GM13976 (cell line): ENCODE measurements at regions not wholly inside any gene's neighbourhood (a gene's known extent, or its start where the extent isn't known, plus 50 kb on each side); places are given as distances from the start of the nearest gene placed in this dataset.

Experiments used
- DNase-seq: peaks from one replicate; pipeline ENCODE4 v3.0.0; 2012; ENCODE audit warnings: low spot score
- CTCF ChIP-seq: IDR thresholded peaks from 2 replicates; pipeline ENCODE4 v1.5.1; 2012; ENCODE audit warnings: borderline replicate concordance, mild to moderate bottlenecking; ENCODE audit not compliant: insufficient read depth; ENCODE audit errors: extremely low read depth, missing control alignments, control extremely low read depth
- in situ Hi-C: fragments of 300-500 bp; cut with MboI; formaldehyde crosslinking; loops from one replicate; pipeline ENCODE4 v1.12.0; 2022; ENCODE audit warnings: low sequenced_read_pairs, mixed read lengths, inconsistent platforms; ENCODE audit not compliant: unreplicated experiment

DNA sequence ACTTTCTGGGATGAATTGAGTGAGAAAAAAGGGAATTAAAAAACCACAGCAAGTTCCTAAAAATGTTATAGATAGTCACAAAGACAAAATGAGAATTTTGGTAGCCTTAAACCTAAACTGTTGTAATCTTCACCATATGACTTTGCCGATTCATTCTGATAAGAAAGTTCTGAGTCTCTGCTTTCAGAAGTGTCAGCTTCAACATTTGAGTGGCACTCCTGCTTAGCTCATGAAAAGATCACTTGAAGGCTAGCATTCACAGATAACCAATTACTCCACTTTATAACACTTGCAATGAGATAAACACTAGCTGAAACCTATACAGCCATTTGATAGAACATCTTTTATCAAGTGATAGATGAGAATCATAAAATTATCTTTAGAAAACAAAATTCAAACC lies 288.1 kb upstream of the POU1F1 start:
- no peak for DNase-seq
- in situ Hi-C loops: no loop called here
- TF ChIP-seq CTCF: no peak

DNA sequence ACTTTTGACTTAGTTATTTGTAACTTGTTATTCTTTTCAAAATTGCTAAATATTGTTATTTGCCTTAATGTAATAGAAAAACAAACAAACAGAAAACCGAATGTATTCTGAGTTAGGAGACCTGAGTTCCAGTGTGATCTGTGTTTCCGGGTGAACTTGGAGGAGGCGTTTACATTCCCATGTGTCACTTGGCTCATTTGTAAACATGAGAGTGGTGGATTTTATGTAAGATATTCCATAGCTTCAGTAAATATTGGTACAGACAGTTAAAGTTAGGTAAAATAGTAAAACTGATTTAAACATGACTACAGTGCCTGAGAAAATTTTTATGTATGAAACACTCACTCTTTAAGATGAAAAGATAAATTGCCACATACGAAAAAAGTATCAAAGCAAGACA lies 287.3 kb upstream of the POU1F1 start:
- in situ Hi-C loops: no loop called here
- no peak for TF ChIP-seq CTCF
- DNase-seq: no peak

- in situ Hi-C loops: no loop called here
- no peak for TF ChIP-seq CTCF
- no peak for DNase-seq
These were observed 282.1 kb upstream of the POU1F1 start for GRCh38 chr3:87558492-87558891.

DNA sequence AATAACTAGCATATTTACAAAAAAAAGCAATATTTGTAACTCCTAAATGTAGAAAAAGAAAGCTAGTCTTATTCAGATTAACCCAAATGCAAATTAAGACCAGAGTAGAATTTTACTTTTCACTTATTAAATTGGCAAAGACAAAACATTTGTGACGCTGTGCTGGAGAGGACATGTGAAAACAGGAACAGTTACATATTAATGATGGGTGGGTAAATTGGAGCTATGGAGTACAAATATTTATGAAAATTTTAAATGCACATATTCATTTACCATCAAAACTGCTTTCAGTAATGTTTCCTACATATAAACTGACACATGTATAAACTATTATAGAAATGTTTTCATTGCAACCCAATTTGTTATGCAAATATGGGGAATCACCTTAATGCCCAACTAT lies 278.9 kb upstream of the POU1F1 start:
- TF ChIP-seq CTCF: no peak
- in situ Hi-C loops: no loop called here
- DNase-seq: no peak

DNA sequence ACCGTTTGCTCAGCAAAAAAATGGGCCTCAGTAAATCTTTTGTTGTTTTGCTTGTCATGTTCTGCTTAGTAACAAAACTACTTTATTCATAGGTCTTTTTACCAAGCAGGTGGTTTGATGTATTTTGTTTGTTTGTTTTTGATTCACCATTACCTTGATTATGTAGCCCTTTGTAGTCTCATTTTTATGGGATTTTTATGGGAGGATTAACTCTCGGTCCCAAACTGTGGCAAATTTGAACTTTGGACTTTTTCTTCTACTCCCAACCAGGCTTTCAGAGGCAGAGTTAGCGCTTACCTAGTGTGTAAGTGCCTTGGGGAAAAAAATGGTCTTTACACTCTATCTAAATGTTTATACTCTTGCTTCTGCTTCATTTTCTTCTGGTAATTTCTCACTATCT lies 276.7 kb upstream of the POU1F1 start:
- no peak for DNase-seq
- in situ Hi-C loops: no loop called here
- TF ChIP-seq CTCF: no peak

DNA sequence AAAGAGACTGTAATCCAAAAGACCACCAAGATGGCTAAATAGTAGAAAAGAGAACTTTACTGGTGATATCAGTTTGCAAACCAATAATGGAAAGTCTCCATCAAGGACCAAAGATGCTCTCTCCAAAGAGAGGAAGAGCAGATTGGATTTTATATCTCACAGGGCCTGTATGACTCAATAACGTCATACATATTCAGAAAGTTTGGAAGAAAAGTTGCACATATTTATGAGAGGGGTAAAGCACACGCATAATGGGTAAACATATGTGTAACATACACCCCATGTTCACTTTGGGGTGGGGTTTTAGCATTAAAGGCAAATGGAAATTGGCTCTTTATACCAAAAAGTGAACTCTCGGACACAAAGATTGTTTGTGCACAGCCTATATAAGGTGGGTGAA lies 274.5 kb upstream of the POU1F1 start:
- no peak for TF ChIP-seq CTCF
- no peak for DNase-seq
- in situ Hi-C loops: no loop called here

DNA sequence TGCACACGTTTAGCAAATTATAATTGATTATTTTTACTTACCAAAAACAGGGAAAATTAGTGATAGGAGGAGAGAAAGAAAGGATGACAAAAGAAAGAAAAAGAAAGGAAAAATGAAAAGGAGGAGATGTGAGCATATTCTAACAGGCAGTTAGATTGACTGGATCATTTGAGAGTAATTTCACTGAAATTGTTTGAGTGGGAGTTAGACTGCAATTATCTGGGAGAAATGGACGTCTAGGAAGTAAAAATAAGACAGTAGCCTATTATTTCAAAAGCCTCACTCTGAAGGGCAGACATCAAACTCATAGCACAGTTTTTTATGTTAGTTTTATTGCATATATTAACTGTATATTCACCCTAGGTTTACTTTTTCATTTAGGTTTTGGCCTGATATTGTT lies 272.8 kb upstream of the POU1F1 start:
- in situ Hi-C loops: no loop called here
- TF ChIP-seq CTCF: no peak
- no peak for DNase-seq
